ENCODE measurements at regions not wholly inside any gene's neighbourhood (a gene's known extent, or its start where the extent isn't known, plus 50 kb on each side); places are given as distances from the start of the nearest gene placed in this dataset.

DNA sequence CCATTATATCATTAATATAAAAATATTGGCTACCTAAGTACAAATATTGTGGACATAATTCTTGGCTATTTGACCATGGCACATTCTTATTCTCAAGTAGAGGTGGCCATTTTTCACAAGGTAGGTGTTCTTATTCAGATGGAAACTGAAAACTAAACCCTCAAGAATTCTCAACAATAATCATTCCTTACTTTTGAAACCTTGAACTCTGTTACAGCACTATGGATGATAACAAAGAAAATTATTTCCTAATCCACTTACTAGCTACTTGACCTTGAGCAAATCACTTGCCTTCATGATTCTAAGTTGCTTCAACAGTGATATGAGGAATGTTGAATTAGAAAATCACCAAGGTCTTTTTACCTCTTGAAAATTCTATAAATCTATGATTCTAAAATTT, 482.2 kb downstream of the PTPRC start:
- no peak for DNase-seq

DNA sequence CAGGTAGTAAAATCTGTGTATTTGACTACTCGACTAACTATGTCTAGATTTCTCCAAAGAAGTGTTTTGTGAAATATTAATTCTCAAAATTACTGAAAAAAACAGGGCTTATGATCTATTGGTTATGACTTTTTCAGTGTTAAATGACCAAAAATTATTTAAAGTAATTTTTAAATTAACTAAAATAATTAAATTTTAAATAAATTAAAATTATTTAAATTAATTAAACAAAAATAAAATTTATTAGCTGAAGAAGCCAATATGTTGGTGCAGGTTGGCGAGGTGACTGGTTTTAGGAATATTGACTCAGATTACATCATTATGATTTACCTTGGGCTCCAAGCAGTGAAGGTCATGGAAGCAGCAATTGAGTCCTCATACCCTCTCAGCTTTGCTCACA, 483.2 kb downstream of the PTPRC start:
- no peak for DNase-seq

DNA sequence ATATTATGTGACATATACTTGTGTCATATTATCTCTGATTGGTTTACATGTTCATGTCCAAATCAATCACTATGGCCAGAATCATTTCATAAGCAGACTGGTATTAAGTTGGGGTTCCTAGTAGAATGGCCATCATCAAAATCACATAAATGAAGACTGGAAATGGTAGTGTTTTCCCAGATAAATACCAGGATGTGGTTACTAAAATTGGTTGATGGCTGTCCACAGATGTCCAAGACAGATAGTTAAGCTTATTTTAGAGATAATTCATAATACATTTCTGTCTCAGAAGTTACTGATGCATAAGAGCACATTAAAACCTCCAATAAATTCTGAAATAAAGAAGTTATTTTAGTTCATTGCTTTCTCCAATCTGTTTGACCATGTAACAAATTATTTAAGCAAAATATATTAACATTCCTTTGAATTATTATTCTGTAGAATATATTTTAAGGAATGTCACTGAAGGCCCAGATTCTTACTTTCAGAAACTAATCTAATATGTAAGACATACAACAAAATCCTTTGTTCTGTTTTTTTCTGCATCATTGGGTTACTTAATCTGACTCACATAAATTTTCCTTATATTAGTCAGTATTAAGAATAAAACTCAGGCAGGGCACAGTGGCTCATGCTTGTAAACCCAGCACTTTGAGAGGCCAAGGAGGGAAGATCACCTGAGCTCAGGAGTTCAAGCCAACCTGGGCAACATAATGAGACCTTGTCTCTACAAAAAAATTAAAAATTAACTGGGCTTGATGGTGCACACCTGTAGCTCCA, 483.9 kb downstream of the PTPRC start:
- no peak for DNase-seq

DNA sequence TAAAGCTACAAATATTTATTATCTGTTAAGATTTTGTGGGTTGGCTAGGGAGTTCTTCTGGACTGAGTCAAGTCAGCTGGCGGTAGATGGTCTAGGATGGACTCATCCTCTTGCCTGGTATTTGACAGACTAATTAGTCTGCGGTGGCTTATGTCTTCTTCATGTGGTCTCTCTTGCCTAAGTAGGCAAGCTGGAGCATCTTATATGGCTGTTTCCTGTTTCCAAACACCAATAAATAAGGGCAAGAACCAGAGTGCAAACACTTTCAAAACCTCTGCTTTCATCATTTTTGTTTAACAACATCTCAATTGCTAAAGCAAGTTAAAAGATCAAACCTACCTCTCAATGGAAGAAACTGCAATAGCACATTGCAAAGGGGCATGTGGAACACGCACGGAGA, 484.8 kb downstream of the PTPRC start:
- no peak for DNase-seq

DNA sequence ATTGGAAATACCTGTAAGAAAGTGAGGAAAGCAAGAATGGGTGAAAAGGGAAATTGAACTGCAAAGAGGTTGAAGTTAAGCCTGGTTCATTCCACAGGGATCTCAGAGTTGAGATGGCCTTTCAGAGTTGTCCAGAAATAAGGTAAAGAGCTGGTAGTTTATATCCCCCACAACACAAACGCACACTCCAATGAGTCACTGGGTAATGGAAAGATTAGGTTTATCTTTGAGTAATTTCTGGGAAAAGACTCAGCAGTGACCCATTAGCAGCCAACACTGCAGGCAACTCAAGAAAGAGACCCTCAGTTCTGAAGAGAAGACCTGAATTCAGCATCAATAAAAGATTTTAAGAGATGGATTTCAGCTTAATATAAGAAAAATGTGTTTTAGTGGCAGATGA, 485.5 kb downstream of the PTPRC start:
- DNase-seq: no peak

DNA sequence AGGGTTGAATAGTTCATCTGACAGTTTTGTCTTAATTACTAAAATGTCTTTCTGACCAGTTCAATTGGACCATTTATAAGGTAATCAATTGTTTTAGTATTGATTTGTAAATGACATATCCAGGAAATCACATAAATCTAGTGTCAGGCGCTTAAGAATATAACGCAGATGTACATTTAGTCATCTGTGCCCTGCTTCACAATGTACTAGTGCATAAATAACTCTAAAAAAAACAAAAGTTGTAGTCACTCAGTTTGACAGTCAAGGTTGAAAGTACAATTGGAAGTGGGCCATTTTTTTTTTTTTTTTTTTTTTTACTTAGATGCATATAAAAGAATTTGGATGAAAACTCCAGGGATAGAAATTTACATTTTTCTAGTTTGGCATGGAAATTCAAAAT, 490.4 kb downstream of the PTPRC start:
- no peak for DNase-seq

DNA sequence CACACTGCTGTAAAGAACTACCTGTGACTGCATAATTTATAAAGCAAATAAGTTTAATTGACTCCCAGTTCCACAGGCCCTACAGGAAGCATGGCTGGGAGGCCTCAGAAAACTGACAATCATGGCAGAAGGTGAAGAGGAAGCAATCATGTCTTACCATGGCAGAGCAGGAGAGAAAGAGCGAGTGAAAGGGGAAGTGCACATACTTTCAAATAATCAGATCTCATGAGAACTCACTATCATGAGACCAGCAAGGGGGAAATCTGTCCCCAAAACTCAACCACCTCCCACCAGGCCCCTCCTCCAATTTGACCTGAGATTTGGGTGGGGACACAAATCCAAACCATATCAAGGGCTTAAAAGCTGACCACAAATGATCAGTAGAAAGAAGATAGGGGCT, 493.2 kb downstream of the PTPRC start:
- no peak for DNase-seq

DNA sequence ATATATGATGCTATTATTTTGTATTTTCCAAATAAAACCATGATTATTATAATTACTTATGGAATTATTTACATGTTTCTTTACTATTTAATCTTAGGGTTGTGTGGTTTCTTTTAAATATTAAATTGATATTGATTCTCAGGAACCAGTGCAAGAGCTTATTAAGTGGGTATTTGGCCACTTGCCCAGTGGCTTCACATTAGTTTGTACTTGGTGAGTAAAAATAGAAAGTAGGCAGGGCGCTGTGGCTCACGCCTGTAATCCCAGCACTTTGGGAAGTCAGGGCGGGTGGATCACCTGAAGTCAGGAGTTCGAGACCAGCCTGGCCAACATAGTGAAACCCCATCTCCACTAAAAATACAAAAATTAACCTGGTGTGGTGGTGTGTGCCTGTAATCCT, 497.1 kb downstream of the PTPRC start:
- DNase-seq: no peak

DNA sequence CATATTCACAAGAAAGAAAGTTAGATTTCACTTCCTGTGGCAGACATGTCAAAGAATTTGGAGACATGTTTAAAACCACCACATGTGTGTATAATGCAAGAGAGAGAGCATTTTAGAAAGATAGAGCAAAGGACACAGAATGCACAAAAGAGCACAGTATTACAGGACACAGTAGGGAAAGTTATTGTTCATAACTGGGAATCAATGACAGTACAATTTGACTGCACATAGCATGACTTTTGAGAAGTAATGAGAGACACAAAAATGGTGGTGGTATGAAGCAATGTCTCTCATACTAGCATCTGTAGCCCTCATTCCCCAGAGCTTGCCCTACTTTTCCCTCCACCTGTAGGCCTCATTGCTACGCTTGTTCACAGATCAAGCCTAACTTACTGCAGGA, 499.2 kb downstream of the PTPRC start:
- no peak for DNase-seq

DNA sequence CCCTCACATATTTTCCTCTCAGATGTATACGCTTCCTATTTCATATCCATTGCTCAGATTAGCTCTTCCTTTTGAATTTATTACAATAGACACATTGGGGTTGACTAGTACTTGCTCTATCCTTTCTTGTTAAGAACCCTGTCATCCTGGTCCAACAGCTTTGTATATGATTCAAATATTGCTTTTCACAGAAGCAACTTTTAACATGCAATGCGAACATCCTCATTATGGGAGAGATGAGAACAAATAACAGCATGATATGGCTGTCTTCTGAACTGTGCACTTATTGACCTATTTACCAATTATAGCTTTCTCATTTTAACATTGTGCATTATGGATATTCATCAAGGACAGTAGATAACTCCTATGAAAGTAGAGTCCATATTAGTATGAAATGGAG, 510.8 kb downstream of the PTPRC start:
- DNase-seq: peak; percentile 65

DNA sequence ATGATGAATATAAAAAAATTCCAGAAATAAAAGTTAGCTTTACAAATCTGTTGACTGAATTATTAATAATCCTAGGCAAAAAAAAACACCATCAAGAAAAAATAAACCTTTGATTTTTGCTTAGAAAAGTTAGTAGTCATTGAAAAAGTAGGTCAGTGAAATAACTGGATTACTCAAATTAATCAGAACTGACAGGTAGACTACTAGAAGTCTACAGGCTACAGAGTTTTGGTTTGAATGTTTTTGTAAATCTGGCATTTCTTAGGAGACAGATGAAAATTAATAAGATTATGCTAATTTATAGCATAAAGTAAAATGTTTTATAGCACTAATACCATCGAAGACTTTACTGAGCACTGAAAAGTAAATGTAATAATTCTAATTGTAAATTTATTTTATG, 511.9 kb downstream of the PTPRC start:
- peak; percentile 72 for DNase-seq

DNA sequence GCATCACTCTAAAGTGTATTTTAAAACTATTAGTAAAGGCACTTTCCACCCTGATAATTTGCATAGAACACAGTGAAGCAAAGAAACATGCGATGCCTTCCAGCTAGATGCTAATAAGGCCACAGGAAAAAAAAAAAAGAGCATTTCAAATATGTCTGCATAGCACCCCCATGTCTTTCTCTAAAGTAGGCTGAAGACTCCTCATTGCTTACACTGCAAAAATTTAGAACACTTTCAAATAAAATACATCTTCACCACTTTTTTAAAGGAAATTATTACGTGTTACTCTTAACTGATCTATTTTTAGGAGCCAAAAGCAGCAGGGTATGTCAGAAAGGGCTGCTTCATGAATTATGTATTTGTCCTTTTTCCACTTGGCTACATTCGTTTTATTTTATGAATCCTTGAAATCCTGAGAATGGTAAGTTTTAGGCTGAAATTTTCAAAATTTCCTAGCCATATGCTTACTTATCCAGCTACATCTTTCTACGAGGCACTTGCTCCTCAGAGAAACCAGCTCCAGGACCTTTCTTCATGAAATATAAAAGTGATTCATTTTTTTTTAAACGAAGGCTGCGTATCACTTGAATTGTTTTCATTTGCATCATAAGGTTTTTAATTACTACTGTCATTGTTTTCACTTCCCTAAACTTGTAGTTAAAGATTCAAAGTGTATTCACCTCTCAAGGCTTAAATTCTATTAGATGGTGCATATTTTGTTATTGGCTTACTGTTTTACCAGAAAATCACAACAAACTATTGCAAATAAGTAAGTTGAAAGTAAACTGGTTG, 513.0 kb downstream of the PTPRC start:
- peak; percentile 56 for DNase-seq

DNA sequence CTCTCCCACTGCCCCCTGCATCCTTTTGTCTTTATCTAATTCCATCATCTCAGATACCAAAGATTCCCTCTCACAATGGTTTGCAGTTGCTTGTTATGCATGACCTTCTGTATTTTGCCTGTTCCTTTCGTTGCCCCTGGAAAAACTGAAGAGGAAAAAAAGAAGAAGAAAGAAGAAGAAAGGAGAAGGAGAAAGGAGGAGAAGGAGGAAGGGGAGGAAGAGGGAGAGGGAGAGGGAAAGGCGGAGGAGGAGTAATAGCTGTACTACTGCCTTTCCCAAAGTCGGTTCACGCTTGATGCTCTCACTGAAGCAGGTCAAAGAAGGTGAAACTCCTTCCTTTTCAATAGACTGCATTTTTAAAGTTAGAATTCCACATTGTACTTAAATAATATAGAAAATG, 513.8 kb downstream of the PTPRC start:
- peak; percentile 37 for DNase-seq

DNA sequence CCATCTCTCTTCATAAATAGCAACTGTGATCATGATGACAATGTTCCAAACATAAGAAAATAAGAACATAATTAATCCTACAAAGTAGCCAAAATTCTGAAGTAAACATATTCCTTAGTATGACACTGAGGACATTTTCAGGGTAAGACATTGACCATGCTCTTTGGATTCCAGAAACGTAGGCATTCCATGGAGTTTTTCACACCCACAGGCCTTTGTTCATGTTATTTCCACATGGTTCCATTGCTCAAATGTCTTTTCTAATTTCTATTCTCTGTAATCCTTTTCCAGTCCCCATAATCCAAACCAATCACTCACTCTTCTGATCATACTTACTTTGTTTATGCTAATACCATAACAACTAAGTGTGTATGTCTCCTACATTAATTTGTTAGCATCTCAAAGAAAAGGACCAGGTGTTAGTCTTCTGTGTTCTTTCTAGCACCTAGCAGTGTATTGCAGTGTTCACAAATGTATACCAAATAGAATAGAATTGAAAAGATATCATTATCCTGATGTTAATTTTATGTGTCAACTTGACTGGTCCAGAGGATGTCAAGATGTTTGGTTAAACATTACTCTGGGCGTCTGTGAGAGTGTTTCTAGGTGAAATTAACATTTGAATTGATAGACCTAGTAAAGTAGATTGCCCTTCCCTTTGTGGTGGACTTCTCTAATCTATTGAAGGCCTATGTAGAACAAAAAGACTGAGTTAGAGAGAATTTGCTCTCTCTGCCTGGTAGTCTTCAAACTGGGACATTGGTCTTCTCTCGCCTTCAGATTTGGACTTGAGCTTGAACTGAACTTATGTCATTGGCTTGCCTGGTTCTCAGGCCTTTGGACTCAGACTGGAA, 516.6 kb downstream of the PTPRC start:
- no peak for DNase-seq

DNA sequence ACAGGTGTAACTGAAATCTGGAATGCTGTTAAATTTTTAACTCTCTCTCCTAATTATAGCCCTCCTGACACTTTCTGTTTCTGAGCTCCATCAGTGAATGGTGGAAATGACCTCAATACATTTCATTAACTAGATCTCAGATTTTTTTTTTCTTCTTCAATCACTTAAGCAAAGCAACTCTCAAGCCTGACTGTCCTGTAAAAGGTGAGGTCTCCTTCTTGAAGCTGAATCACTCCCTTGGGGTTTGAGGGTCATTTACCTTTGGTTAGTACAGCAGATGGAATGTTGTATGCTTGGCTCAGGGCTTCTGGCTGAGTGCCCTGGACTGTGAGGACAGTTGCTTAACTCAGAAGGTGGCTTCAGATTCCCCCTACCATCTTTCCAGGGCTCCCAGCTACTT, 518.7 kb downstream of the PTPRC start:
- peak; percentile 9 for DNase-seq

DNA sequence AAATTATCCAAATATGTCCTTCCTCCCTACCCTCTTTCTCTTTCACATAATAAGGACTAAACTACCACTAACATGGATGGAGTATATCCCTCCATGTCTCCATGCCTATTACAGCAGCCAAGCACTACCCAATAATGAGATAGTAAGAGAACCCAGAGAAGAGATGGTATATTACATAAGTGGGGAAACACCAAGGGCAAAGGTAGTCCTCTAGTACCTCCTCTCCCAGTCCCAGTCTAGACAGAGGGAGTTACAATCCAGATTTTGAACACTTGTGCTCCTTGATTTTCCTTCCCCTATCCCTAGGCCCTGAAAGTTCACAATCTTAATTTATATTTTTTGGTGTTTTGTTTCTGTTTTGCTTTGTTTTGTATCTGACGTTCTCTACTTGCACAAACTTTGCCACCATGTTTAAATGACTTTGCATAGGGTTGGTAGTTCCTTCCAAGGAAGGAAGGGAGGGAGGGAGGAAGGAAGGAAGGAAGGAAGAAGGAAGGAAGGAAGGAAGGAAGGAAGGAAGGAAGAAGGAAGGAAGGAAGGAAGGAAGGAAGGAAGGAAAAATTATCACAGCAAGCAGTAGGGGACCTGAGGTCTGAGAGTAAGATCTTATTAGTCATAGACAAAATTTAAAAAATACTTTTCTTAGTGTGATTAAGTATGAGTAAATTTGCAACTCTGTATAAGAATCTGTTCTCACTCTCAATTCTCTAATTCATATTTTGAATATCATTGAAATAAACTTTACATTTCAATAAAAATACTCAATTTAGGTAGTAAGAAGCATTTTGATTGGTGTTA, 521.9 kb downstream of the PTPRC start:
- no peak for DNase-seq

DNA sequence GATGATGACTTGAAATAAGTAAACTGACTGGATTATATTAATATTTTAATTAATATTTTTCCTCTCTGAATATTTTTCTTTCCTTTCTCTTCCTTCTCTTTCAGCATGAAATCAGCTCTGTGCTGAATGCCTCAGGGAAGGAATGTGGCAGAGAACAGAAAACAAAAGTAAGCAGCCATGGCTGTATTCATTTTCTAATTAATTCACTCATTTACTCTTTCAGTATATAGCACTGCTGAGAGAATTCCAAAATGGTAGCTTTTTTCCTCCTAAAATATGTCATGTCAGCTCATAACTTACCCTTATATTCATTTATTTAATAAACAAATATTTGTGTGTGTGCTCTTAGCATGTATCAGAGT, 522.5 kb downstream of the PTPRC start:
- no peak for DNase-seq

DNA sequence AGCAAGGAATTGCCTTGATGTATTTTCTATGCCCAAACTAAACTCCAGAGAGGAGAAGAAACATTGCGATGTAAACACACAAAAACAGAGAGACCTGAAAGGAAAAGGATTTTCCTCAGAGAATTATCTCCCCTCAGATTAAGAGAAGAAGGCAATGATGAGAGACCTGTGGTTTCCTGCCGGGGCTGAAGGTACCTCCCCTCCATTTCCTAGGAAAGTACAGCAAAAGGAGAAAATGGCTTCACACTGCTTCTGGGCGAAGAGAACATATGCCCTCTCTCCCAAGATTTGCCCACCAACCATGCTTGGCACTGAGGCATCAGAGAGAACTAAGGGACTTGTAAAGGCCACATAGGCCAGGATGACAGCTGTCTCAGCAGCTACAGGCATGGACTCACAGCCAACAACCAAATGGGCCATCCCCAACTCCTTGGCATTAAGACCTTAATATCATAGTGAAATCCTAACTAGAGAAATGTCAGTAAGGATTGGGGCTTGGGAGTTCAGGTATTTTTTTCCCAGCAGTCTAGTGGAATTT, 523.0 kb downstream of the PTPRC start:
- DNase-seq: no peak

DNA sequence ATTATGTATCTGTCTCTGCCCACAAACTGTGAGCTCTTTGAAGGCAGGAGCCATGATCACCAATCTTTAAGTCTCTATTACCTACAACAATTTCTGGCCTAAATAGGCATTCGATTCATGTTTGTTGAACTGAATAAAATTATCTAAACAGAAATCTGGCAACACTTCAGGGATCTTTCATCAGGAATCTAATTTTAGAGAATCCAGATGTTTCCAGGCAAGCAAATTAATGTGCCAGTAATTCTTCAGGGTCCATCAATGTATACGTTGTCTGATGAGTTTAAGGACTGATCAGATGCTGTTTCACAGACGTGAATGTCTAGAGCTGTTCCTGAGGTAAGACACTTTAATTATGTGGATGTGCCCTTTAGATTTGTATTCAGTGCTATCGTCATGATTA, 524.4 kb downstream of the PTPRC start:
- DNase-seq: no peak

DNA sequence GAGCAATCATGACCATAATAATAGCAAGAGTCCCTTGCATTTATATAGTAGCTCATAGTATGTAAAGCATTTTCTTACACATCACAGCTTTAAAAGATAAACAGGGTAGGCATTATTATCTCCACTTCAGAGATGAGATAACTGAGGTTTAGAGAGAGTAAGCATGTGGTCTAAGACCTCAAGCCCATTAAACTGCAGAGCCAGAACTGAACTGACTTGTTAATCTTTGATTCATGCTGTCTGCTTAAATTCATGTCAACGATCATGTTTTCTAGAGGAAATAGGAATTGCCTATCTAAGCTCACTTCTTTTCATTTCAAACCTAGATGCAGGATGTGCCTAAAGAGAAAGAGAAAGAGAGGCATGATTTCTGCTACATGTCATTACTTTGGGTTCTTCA, 524.8 kb downstream of the PTPRC start:
- DNase-seq: no peak

DNA sequence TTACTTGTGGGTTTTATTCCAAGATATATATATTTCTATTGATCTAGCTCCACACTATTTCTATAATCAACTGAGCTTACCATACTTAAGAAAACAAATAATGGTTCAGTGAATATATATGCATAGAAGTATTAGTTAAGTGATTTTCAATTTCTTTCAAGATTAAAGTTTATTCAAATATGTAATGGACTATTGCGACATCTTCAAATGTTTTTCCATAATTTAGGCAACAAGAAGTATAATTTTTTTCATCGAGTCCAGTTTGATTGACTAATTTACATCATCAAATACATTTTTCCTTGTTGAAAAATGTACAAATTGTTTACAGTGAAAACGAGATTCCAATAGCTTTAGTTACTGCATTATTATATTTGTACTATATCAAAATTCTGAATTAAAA, 528.6 kb downstream of the PTPRC start:
- DNase-seq: no peak

DNA sequence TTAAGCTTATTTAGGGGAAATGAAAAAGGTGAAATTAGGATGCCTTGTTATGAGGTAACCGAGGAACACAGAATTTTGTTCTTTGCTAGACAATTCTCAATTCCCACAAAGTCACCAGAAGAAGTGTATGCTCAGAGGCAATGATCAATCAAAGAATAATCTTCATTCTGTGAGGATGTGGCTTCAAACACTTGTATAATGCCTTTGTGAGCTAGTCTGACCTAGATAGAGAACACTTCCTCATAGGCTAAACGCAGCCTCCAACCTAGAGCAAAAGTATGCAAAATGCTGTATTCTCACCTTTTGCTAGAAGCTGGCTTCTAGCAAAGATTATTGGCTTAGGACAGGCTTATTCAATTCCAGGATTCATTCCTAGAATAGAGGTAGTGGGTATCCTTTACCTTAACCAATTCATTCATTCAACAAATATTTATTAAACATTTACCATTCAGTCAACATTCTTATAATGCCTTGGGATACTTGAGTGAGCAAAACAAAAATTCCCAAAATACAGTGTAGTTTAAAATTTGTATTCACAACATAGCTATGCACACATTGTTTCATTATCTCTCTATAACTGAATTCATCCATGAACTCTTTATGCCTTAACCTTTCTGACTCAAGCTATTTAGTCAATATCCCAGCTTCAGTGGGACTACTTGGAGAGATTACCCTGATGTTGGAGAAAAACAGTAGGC, 530.2 kb downstream of the PTPRC start:
- no peak for DNase-seq

All from eye (tissue), 1 donor.